Forelimb muscle (tissue), 1 donor: ENCODE measurements at regions not wholly inside any gene's neighbourhood (a gene's known extent, or its start where the extent isn't known, plus 50 kb on each side); places are given as distances from the start of the nearest gene placed in this dataset.

ENCODE experiments used
- DNase-seq: peaks from one replicate; pipeline ENCODE4 v3.0.0-alpha.2; 2013; ENCODE audit warnings: low read depth

- DNase-seq, result no peak
These were observed 476.5 kb downstream of the PTPRU start for GRCh38 chr1:29712801-29713200.

DNA sequence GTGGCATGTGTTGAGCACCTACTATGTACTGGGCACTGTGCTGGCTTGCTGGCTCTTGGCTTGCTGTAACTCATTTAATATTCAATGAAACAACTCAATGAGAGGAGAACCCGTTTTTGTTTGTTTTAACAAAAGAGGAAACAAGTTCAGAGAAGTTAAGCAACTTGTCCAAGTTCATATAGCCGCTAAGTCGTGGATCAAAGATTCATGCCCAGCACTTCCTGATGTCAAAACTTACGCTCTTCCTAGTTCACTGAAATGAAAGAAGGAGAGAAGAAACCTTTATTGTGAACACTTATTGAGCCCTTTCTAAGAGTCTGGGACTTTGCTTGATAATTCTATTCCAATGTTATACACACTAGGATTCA, 475.9 kb downstream of the PTPRU start:
- no peak for DNase-seq

DNA sequence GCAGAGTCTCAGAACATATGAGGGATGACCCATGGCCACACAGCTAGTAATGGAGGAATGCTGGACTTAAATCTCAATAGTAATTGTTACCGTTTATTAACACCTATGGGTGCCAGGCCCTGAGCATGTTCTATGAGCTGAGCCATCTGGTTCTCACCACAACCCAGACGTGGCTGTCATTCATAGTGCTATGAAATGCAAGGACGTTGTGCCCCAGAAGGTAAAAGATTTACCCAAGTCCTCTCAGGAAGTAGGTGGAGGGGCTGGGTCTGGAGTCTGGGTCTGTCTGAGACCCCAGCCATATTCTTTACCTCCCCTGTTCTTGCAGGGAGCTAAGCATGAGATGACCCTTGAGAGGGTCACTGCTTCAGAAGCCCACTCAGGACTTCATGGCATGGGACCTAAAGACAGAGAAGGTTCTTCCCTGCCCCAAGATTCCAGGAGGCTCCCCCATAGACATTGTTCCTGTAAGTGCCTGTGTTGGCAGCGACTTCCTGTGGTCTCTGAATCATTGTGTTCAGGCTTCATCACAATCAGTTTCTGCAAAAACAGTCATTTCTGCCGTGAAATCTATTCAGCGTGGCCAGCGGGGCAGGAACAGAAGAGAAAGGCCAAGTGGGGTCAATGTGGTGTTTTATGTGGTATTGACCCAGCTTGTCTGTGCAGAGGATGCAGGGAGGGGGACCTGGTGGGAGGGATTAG, 475.4 kb downstream of the PTPRU start:
- DNase-seq, result no peak

GRCh38 chr1:29709704-29710280, 473.5 kb downstream of the PTPRU start:
- DNase-seq, result no peak

GRCh38 chr1:29708796-29709703, 472.7 kb downstream of the PTPRU start:
- DNase-seq, result no peak

- DNase-seq, result no peak
These were observed 472.1 kb downstream of the PTPRU start for GRCh38 chr1:29708381-29708780.

GRCh38 chr1:29707796-29708195, 471.5 kb downstream of the PTPRU start:
- no peak for DNase-seq

DNA sequence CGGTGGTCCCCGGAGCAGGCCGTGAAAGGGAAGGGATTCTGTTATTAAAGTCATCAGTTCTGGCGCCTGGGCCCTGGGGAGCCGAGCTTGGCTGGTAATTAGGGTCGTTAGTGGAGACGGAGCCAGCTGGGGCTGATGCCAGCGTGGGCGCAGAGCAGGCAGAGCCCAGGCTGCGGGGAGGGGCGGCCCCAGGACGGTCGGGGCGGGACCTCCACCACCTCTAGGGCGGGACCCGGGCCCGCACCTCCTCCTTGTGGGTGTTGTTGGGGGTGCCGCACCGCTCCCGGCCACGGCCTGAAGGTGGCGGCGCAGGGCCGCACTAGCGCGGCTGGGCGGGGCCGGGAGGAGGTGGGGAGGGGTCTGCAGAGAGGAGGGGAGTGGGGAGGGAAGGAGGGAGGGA, 470.6 kb downstream of the PTPRU start:
- DNase-seq, result no peak

- DNase-seq, result no peak
These were observed 468.1 kb downstream of the PTPRU start for GRCh38 chr1:29704430-29704829.

GRCh38 chr1:29703596-29704370, 467.5 kb downstream of the PTPRU start:
- DNase-seq, result no peak

DNA sequence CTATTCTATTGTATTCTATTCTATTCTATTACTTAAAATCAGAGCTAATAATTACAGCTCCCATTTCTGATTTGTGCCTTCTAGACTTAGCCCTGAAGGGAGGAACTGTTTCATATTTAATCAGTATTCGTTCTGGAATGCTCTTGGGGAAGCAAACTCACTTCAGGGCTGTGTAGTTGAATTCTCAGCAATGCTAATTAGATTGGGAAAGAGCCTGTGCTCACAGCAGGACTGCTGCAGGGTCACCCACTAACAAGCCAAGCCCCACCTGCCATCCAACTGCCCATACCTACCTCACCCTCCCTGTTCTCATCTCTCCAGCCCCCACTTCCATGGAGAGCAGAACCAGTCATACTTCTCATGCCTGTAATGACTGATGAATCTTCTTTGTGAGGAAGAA, 464.2 kb downstream of the PTPRU start:
- no peak for DNase-seq

- no peak for DNase-seq
These were observed 462.3 kb downstream of the PTPRU start for GRCh38 chr1:29698626-29699025.

- no peak for DNase-seq
These were observed 461.7 kb downstream of the PTPRU start for GRCh38 chr1:29698033-29698432.

DNA sequence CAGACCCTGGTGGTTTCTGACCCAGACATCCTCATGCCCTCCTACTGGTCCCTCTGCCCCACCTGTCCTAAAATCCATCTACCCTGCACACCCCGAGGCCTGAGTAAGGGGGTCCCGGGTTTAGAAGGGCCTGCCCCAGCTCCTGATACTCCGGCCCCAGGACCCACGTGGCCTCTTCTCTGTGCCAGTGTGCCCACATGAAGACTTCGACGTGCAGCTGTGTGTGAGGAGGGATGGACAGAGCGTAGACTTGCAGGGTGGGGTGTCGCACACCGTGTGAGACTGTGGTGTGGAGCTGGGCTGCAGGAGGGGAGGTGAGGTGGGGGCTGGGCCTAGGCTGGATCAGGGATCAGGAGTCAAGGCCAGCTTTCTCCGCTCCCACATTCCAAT, 461.1 kb downstream of the PTPRU start:
- DNase-seq, result no peak

- DNase-seq, result no peak
These were observed 460.5 kb downstream of the PTPRU start for GRCh38 chr1:29696656-29697390.

GRCh38 chr1:29695803-29696202, 459.5 kb downstream of the PTPRU start:
- DNase-seq, result no peak

- no peak for DNase-seq
These were observed 458.7 kb downstream of the PTPRU start for GRCh38 chr1:29695036-29695435.

DNA sequence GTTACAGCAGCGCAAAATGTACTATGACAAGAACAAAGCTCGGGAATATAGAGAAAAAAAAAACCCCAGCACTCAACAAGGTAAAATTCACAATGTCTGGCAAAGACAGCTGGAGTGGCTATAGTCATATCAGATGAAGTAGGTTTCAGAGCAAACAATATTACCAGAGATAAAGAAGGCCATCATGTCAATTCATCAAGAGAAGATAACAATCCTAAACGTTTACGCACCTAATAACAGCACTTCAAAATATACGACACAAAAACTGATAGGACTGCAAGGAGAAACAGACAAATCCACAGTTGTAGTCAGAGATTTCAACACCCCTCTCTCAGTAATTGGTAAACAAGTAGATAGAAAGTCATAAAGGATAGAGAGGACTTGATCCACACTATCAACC, 455.2 kb downstream of the PTPRU start:
- no peak for DNase-seq

- DNase-seq, result no peak
These were observed 453.8 kb downstream of the PTPRU start for GRCh38 chr1:29690156-29690555.

GRCh38 chr1:29689372-29690030, 453.2 kb downstream of the PTPRU start:
- DNase-seq, result no peak
